ENCODE measurements at regions not wholly inside any gene's neighbourhood (a gene's known extent, or its start where the extent isn't known, plus 50 kb on each side); places are given as distances from the start of the nearest gene placed in this dataset.
"Not testable (repeated sequence)": the region's sequence is repeated elsewhere in the genome, so short reads cannot be mapped to it uniquely, and the experiment has no call there.

DNA sequence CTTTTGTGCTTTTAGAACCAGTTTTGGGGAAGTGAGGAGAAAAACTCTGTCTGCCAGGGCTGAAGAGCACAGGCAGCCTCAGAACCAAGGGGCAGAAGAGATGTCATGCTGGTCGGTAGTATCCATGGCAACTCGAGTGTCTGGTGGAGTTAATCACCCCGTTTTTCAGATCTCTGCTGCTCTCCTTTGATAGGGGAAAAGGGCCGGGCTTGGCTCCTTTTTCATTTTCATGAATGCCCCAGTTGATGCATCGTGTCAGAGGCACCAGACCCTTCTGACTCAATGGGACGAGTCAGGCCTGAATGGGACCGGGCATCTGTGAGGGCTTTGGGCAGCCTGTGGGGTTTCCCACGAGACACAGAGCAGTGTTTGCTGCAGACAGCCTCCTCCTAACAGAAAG is 304.6 kb downstream of the ABCC12 start:
- no peak for DNase-seq

DNA sequence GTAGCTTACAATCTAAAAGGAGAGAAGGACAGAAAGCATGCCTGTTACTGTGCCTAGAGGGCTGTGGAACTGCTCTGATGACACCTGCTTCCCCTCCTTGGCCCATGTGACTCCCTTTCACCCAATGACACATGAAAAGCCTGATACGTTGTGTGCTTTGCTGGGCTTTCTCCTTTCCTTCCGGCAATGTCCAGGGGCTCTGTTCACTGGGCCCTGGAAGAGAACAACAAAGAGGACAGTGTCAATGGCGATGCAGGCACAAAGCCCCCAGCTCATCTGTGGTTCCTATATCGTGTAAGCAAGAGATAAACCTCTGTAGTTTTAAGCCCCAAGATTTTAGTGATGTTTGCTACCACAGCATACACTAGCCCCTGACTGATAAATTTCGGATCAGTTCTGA is 306.1 kb downstream of the ABCC12 start:
- DNase-seq: no peak

DNA sequence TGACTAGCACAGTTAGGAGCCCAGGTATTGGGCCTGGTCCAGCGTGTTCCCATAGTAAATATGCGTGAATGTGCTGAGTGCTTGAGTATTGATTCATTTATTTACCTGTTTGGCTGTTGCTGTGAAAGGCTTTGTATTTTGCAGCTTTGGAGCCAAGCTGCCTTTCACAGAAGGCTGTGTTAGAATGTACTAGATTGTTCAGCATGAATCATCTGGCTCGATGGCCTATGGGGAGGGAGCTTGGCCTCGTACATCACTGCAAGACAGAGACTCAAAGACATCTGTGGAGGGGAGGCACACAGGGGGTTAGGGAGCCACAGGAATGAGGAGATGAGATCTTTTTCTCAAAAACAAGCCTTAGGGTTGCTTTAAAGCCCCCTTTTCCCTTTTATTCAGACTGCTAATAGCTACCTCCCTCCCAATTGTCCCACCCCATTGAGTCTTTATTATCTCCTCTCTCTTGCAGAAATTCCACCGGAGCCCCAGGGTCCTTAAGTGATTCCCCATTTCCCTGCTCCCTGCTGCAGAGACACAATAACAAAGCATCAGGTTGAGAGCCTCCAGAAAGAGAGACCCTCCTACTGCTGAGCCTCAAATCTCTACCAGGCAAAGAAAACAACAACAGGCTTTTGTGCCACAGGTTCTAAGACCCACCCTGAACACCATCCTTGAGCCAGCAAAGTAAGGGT is 307.2 kb downstream of the ABCC12 start:
- no peak for DNase-seq

DNA sequence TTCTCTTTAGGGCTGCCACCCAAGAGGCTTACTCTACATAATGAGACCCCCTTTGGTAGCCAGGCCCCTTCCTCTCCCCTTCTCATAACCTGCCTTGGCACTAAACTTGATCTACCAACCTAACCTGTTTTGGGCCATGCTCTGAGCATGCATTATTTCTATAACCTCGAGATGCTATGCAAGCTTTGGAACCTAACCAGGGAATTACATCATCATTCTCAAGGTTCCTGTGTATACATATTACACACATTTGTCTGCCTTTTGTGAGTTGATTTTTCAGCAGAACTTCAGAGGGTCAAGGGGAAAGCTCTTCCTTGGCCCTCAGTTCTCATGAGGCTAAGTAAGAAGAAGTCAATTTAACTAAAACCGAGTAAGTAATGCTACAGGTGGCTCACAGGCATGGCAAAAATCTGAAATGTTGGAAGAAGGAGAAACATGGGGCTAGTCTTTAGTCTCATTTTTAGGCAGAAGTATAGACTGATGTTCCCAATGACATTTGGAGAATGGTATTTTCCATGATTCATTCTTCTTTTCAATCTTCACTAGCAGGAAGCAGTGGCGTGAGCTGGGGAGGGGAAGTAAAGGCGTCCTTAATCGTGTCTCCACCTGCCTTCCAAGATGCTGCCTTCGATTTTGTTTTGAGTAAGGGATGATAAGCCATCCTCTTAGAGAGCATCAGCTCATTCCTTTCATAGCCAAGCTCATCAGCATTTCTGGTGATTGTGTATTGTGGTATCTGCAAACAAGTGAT is 308.4 kb downstream of the ABCC12 start:
- DNase-seq: no peak

DNA sequence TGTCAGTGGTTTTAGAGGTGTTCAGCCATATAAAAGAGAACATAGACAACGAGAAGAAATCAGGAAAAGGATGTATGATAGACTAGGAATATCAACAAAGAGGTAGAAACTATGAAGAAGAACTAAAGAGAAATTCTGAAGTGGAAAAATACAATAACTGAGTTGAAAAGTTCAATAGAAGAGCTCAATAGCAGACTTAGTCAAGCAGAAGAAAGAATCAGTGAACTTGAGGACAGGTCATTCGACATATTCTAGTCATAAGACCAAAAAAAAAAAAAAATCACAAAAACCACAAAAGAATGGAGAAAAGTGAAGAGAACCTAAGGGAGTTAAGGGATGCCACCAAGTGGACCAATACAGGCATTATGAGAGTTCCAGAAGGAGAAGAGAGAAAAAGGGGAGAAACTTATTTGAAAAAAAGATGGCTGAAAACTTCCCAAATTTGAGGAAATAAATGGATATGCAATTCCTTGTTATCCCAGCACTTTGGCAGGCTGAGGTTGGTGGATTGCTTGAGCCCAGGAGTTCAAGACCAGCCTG is 321.2 kb downstream of the ABCC12 start:
- DNase-seq: no peak

DNA sequence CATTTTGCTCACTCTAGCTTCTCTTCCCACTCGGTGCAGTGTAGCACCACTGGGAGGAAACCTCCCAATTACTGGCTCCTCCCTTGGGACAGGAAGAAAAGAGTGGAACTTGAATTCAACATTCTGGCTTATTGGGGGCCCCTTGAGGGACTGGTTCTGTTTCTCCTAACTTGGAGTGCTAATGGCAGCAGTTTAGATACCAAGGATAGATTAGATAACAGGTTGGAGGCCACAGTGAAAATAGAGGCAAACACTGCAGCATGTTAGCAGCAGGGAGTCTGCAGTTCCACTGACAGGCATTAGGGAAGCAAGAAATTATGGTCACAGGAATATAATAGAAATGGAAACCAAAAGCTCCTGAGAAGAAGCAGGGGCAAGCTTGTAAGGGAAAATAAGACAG is 322.0 kb downstream of the ABCC12 start:
- no peak for DNase-seq

DNA sequence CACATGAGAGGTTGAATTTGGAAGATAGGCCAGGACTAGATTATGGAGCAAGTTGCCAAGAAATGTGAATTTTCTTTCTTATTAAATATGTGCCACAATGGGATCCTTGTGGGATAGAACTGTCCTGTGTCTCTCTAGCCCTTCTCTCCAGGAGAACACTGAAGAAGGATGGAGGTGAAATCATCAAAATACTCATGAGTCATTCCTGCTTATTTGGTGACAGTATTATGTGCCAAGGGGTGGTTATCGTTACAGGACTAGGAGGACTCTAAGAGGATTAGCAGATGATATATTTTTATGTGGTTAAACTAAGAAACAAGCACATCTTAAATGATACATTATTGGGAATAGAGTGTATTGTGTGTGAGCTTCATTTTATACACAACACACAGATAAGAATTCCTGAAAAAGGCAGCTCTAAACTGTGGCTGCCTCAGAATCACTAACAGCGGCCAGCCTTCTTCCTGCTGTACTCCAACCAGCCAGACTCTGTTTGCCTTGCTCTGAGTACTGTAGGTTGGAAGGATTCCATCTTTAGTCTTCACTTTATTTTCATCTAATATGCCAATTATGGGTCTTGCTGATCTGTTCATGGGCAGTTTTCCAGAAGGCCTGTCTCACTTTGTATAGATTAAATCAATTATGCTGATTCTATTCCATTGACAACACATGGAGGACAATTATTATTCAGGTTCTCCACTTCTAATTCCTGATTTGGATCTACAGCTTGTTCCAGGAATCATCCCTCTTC is 325.8 kb downstream of the ABCC12 start:
- DNase-seq: no peak

DNA sequence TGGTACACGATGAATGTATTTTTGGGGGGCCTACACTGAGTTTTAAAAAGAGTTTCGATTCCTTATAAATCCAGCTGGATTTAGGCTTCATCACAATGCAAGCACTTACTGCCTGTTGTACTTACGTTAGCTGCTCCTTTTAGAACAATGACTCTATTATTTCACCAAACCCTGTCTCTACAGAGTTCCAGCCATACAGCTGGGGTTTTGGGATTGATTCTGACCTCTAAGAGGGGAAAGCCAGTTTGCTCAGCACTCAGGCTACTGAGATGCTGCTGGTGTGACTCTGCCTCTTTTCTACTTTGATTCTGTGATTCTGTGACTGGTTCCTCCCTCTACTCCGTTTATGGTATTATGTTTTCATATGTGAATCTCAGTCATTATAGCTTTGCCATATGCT is 329.7 kb downstream of the ABCC12 start:
- DNase-seq: no peak

DNA sequence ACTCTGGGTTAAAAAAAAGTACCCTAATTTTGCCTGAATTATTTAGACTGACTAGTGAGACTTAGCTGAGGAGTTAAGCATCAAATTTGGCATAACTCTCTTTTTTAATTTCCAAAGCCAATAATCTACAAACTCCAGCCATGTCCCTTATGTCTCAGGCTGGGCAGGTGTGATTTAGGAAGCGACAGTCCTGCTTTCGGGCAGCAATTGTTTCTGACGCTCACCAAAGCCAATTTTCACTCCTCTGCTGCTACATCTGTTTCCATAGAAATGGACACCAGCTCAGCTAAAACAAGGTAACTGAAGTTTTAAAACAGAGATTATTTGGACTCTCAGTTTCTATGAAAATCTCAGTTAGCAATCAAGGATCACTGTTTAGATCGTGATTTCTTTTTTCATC is 338.7 kb downstream of the ABCC12 start:
- no peak for DNase-seq

DNA sequence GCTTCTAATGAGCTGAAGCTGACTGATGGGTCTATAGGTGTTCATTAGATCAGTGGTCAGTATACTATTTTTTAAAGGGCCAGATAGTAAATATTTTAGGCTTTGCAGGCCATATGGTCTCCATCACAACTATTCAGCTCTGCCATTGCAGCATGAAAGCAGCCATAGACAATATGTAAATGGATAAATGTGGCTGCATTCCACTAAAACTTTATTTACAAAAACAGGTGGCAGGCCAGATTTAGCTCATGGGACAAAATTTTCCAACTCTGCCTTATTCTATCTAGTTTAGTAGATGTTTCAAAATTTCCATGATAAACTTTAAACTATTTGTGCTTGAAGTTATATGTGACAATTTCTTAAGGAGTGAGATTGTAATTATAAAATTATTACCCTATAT is 339.3 kb downstream of the ABCC12 start:
- no peak for DNase-seq

DNA sequence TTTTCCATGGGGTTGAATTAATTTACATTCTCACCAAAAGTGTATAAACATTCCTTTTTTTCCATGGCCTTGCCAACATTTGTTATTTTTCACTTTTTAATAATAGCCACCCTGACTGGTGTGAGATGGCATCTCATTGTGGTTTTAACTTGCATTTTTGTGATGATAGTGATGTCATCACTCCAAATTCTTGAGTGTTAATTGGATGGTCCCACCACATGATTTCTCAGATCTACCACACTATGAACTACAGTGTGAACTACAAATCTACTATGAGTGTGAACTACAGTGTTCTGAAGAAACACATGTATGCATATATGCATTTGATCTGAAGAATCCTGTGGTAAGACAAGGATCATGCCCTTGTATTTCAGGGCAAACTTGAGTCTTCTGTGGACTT is 340.1 kb downstream of the ABCC12 start:
- DNase-seq: no peak

DNA sequence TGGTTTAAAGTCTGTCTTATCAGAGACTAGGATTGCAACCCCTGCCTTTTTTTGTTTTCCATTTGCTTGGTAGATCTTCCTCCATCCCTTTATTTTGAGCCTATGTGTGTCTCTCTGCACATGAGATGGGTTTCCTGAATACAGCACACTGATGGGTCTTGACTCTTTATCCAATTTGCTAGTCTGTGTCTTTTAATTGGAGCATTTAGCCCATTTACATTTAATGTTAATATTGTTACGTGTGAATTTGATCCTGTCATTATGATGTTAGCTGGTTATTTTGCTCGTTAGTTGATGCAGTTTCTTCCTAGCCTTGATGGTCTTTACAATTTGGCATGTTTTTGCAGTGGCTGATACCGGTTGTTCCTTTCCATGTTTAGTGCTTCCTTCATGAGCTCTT is 344.0 kb downstream of the ABCC12 start:
- not testable (repeated sequence) for DNase-seq

DNA sequence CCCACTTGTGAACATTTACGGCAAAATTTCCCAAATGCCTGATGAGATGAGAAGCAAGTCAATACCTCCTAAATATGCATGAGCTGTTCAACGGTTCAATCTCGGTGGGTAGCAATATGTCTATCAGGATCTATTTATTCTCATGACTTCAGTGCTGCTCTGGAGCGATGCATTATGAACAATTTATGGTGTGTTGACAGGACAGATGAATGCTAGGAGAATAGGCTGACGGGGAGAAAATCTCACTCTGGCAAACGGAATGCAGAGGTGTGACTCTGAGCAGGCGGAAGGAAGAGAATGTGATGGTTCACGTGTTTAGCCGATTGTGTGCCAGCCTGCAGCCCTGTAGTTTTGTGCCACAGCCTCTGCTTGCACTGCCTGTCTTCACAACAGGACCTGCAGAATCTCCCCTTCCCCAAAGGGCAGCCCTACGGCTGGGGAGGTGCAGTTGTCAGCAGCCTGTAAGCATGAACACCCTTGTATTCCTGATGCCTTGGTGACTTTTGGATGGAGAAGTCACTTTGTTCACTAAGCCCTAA is 345.2 kb downstream of the PHKB start:
- DNase-seq: no peak

DNA sequence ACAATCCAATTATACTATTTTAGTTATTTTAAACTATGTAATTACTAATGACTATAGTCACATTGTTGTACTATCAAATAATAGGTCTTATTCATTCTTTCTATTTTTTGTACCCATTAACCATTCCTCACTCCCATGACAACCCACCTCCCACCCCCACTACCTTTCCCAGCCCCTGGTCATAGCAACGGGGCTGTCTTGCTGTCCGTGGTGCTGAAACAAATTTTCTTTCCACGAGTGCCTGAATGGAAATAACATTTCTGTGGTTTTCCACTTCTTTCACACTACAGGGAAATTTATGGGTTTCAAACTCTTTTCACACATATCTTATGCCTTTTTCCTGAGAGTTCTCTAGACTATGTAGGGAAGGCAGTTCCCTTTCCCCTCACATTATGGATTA is 326.6 kb downstream of the PHKB start:
- no peak for DNase-seq

DNA sequence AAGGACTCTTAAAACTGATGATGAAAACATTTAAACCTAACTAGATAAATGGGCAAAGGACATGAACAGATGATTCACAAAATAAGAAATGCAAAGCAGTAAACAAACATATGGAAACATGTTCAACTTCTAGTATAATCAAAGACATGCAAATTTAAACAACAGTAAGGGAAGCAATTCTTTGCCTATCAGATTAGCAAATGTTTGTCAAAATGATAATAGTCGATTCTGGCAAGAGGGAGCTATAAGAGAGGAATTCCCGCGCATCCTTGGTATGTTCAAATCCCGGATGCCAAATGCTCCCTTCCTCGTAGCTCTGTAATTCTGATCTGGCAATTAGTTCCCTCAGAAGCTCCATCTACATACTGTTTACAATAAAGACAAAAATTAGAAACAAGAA is 320.5 kb downstream of the PHKB start:
- no peak for DNase-seq

DNA sequence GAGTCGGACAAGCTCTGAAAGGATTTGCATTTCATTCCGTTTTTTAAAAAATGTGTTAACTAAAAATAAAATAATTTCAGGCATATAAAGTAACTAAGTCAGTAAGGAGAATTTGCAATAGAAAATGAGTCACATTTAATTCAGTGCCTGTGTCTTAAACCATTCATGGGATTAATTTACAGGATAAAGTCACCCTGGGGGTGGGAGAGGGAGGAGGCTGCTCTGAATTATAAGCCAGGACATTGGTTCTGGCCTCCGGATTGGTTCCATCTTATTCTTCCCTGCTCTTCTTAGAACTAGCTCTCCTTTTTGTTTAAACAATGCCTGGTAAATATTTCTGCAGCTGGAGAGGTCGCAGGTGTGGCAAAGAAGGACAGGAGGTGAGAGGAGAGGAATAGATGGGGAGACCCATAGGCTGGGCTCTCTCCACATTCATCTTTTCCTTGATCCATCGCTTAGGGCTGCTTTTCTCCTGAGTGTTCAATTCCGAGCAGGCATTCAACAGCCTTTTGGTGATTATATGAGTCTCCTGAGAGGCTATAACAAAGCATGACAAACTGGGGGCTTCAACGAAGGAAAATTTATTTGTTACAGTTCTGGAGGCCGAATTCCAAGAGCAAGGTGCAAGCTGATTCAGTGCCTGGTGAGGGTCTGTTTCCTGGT is 319.2 kb downstream of the PHKB start:
- no peak for DNase-seq

DNA sequence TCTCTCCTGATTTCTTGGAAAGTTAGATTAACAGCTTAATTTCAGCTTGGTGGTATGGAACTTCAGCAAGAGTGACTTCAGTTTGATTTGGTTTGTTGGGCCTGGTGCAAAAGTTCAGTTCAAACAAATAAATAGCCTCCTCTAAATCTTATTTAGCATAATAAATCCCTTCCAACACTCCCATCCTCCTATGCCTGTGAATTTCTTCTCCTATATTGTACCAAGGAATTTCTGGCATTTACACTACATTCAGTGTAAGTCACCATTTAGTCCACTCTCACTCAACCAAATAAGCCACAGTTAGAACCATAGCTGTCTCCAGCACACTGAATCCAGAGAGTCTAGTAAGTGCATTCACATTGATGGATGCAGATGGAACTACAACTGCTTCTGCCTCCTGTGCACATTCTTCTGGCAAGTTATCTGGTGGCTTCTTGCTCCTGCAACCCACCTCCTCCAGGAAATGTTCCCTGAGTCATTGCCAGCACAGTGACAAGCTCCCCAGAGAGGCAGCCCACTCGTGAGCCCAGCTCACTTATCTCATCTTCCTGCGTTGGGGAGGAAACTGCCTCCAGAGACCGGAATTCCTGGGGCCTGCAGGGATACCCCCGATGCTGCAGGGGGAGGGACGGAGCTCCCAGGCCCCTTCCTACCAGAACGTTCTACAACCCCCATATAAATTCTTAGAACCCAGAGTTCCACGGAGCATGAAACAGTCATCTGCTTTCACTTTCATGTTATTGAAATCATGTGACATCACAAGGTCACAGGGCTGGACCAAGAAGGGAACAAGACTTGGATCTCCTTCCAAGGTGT is 318.3 kb downstream of the PHKB start:
- no peak for DNase-seq

DNA sequence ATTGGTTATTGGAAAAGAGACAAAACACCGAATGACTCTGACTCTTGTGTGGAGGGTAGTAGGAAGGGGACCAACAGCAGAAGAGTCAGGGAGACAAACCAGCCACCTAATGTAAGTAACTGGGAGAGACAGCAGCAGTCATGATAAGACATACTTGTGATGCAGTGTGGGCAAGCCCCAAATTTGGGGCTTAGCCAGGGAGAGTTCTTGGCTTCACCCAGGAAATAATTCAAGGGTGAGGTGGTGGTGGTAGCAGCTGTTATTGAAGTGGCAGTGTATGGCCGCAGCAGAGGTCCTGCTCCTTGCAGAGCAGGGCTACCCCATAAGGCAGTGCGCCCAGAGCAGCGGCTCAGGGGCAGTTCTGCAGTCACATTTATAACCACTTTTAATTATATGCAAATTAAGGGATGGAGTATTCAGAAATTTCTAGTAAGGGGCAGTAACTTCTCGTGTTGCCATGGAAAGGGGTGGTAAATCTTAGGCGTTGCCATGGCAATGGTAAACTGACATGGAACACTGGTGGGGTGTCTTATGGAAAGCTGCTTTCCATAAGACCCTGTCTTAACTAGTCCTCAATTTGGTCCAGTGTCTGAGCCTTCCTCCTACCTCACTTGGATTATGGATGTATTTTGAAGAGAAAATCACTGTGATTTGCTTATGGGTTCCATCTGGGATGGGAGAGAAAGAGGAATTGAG is 317.1 kb downstream of the PHKB start:
- no peak for DNase-seq

DNA sequence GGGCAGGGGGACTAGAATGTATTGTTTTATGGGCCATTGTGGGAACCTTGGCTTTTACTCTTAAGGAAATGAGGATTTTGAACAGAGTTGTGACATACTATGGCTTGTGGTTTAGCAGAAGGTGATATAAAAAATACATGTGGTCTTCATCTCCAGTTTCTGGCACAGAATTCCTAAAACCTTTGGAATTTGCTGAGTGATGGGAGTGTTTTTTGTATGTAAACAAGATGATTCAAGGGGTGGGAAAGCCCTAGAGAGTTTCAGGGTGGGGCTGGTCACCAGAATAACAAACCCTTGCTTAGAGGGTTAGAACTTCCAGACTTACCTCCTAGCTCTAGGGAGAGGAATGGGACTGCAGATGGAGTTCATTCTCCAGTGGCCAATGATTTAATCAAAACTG is 316.1 kb downstream of the PHKB start:
- no peak for DNase-seq

DNA sequence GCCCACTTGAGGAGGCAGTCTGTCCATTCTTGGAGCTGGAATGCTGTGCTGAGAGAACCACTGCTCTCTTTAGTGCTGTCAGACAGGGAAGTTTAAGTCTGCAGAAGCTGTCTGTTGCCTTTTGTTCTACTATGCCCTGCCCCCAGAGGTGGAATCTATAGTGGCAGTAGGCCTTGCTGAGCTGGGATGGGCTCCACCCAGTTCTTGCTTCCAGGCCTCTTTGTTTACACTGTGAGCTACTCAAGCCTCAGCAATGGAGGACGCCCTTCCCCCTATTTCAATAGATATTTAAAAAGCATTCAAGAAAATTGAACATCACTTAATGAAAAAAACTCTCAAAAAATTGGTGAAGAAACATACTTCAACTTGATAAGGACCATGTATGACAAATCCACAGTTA is 313.5 kb downstream of the PHKB start:
- no peak for DNase-seq

DNA sequence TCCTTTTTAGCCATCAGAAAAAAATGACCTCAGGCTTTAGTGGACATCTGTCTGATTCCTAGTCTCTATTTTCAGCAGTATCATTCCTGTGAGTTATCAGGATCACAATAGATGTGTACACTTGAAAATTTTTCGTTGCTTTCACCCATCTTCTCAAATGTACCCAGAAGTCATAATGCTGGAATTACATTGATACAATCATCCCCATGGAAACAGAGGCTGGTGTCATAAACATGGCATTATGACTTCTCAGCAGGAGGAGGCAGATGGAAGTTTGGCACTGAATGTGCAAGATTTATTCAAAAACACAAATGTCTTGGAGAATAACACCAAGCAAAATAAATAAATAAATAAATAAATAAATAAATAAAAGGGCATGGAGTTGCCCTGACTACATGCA is 292.5 kb downstream of the PHKB start:
- DNase-seq: no peak
